Kidney capillary endothelial cell (primary cell): ENCODE measurements at regions not wholly inside any gene's neighbourhood (a gene's known extent, or its start where the extent isn't known, plus 50 kb on each side); places are given as distances from the start of the nearest gene placed in this dataset.
A peak's percentile ranks its signal among the peaks of the same experiment; 100 is the strongest.

Source experiments
- DNase-seq: peaks from one replicate; pipeline ENCODE4 v3.0.0-alpha.2; 2018; ENCODE audit warnings: low spot score

DNA sequence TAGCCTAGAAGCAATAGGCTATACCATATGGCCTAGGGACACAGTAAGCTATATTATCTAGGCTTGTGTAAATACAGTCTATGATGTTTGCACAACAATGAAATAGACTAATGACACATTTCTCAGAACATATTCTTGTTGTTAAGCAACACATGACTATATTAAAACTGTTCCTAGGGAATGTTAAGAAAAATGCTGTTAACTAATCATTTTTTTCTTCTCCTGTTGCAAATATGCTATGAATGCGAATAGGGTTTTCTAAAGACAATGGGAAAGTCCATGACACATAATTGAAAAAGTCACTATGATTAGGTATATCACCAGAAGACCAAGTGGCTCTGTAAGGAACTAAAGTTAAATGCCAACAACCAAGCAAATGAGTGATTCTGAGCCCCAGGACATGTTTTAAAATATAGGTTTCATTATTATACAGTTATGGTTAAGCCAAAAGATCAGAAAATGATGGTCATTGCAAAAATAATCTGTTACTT lies 454.0 kb upstream of the SORCS1 start:
- DNase-seq = peak; percentile 21

- DNase-seq = no peak
These were observed 452.2 kb upstream of the SORCS1 start for GRCh38 chr10:107616463-107617410.

GRCh38 chr10:107616031-107616430 lies 451.5 kb upstream of the SORCS1 start:
- no peak for DNase-seq

DNA sequence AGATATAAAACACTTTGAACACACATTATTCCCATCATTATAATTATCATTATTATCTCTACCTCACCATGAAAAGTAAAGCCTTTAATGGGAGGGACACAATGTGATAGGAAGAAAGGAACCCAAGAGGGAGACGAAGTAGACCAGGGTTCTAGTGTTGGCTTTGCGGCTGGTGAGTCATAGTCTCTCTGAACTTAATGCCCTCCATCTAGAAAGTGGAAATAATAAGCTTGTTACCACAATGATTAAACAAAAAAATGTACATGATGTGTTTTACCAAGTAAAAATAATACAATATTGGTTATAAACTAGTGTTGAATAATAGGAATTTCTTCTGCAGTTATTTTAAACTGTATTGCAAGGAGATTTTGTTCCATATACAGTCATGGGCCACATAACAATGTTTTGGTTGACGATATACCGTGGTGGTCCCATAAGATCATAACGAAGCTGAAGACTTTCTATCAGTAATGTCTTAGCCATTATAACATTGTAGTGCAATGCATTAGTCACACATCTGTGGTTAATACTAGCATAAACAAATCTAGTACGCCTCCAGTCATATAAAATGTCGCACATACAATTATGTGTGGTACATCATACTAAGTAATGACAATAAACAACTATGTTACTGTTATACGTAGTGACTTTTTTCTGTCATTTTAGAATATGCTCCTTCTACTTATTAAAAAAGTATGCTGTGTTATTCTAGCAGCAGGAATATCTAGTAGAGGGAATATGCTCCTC lies 450.6 kb upstream of the SORCS1 start:
- DNase-seq = no peak

- no peak for DNase-seq
These were observed 446.6 kb upstream of the SORCS1 start for GRCh38 chr10:107611115-107611514.

DNA sequence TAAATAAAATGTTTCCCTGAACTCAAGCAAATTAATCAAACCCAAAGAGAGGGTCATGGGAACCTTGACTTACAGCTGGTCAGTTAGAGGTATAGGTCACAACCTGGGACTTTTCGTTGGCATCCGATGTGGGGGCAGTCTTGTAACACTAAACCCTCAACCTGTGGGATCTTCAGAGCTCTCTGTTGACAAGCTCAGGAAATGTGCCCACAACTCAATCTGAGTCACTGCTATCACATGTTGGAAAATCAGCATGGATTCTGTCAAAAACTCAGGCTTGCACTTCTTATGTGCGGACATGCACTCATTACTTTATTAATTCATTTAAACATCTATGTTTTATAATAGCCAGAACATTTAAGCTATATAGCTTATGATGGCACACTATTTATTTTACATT lies 424.6 kb upstream of the SORCS1 start:
- DNase-seq = no peak

DNA sequence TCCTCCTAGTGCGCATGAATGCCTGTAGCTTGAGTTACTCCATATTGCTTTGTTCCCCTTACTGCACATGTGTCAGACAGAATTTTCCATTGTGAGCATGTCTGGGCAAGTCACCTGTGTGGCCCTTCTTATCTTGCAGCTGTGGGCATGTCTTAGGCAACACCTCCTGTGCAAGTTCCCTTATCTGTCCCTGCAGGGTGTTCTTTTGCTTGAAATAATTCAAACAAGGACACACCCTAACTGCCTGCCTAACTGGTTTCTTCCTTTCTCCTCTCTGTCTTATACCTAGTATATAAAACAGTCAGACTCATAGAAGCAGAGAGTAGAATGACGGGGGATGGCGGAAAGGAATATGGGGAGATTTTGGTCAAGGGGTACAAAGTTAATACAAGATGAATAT lies 421.1 kb upstream of the SORCS1 start:
- DNase-seq = no peak

- no peak for DNase-seq
These were observed 419.5 kb upstream of the SORCS1 start for GRCh38 chr10:107583974-107584373.

GRCh38 chr10:107579970-107580369 lies 415.5 kb upstream of the SORCS1 start:
- DNase-seq = no peak

DNA sequence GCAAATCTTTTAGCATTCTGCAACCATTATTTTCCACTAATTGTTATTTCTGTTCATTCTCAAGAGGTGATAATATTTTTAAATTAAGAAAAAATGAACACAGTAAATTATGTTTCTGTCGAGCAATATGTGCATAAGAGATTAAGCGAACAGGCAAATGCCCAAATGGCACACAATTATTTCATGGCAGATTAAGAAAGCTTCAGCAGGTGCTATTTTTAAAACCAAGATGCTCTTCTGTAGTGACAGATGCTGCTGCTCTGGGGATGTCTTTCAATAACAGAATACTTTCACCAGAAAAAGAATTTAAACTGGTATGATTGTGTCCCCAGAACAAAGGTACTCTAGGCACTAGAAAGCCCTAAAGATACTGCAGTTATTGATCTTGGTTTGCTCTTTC lies 412.7 kb upstream of the SORCS1 start:
- no peak for DNase-seq

- DNase-seq = no peak
These were observed 412.2 kb upstream of the SORCS1 start for GRCh38 chr10:107576746-107577145.

DNA sequence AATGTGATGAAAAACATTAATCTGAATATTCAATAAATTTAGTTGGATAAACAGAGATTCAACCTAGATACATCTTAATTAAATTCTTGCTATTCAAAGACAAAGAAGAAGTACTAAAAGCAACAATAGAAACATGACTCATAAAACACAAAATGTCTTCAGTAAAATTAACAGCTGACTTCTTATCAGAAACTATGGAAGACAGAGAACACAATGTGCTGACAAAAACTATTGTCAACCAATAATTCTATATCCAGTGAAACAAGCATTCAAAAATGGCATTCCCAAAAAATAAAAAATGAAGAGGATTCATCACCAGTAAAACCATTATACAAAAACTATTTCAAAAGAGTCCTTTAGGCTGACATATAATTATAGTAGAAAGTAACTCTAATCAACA lies 400.5 kb upstream of the SORCS1 start:
- no peak for DNase-seq

GRCh38 chr10:107561136-107561650 lies 396.7 kb upstream of the SORCS1 start:
- DNase-seq = no peak

- DNase-seq = no peak
These were observed 393.4 kb upstream of the SORCS1 start for GRCh38 chr10:107557916-107558315.

DNA sequence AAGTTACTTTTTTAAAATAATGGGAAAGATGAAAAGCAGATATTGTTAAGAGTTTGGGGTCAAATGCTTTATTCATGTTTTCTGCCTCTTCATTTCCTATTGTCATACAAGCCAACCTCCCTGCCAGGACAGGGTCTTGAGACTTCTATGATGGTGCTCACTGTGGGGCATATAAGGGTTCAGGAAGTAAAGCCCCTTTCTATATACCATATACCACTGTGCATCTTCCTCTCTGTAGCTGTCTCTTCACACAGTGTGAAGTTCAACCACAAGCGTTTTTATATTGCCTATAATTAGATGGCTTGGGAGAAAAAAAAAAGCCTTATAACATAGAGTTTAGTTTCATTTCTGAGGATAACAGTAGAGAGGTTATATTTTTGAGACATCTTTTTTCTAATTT lies 389.8 kb upstream of the SORCS1 start:
- no peak for DNase-seq

DNA sequence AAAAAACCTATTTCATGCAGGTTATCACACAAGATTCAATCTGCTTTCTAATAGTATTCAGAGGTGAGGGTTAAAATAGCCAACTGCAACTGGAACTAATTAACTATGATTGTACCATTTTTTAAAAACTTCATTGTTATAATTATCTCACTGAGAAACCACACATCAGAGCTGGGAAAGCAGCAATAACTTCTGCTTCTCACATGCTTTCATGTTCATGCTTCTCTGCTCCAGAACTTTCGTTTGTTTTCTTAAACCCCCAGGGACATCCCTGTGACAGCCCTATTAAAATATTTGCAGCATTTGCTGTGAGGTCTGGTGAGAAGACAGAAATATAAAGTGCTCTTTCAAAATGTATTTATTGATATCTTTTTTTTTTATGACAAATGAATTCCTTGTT lies 389.0 kb upstream of the SORCS1 start:
- no peak for DNase-seq

DNA sequence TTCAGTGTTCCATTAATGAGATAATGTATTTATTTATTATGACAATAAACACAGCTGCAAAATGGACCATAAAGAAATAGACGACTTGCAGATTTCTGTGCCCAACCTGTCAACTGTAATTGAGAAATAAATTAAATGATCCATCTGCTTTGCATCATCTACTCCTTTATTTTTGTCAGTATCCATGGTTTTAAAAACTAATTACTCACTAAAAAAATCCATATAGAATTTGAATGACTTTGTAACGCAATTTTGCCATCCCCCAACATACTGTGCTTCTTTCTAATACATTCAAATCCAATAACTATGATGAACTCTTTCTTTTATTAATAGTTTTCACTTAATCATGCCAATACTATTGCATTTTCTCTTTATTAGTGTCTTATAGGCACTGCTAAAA lies 388.5 kb upstream of the SORCS1 start:
- no peak for DNase-seq

GRCh38 chr10:107548301-107548700 lies 383.8 kb upstream of the SORCS1 start:
- no peak for DNase-seq

GRCh38 chr10:107546986-107547385 lies 382.5 kb upstream of the SORCS1 start:
- DNase-seq = no peak

DNA sequence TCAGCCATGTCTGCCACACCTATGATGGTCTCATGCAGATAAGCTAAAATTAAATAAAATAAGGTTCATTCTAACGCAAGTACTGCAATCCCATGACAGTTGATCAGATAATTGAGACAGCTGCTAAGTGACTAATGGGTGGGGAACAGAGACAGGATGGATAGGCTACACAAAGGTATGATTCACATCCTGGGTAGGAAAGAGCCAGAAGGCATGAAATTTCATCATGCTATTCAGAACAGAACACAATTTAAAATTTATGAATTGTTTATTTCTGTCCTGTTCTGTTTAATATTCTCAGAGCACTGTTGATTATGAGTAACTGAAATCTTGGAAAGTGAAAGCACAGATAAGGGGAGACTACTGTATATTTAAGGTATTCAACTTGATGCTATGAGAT lies 381.8 kb upstream of the SORCS1 start:
- peak; percentile 55 for DNase-seq

DNA sequence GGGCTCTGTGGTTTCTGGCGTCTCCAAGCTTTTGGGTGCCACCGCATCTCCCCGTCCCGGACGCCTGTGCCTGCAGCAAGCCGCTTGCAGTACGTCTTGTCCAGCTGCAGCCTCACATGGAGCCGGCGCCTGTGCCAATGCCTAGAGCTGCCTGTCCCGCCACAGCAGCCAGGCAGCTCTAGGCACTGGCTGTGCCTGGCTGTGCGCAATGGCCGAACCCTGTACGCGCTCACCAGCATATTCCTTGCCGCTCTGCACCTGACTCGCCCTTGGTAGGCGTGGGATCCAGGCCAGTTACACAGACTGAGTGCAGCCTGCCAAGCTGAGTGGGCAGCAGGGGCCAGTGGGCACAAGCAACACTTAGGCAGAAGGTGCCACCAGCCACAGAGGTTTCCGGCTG lies 381.2 kb upstream of the SORCS1 start:
- no peak for DNase-seq

- DNase-seq = no peak
These were observed 380.4 kb upstream of the SORCS1 start for GRCh38 chr10:107544706-107545520.
